Umbilical cord (tissue), 1 donor: ENCODE measurements at regions not wholly inside any gene's neighbourhood (a gene's known extent, or its start where the extent isn't known, plus 50 kb on each side); places are given as distances from the start of the nearest gene placed in this dataset.
"Not testable (repeated sequence)": the region's sequence is repeated elsewhere in the genome, so short reads cannot be mapped to it uniquely, and the experiment has no call there.

Experiments
- DNase-seq: peaks from one replicate; pipeline ENCODE4 v3.0.0-alpha.2; 2015; ENCODE audit warnings: low spot score

GRCh38 chr2:186992597-186992996 lies 143.6 kb upstream of the ZSWIM2 start:
- no peak for DNase-seq

DNA sequence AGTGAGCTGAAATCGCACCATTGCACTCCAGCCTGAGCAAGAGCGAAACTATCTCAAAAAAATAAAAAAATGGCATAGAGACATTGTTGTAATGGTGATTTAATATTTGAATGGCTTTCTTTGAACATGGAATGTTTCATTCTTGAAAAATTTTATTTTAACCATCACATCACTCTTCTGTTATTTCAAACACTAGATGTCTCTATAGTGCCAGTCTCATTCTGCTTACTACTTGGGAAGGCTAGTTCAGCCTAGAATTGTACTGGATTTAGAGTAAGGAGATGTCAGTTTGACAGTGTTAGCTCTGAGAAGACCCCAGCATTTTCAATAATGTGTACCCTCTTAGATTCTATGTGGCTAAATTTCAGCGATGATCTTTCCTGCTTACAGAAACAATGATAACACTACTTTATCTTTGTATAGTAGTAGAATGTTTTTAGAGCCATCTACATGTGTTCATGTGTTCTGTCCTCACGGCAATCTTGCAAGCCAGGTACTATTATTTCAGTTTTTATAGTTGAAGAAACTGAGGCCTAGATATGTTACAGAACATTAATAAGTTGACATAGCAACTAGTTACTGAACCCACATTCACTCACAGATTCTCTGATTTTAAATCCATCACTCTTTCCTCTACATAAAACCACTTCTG lies 142.9 kb upstream of the ZSWIM2 start:
- DNase-seq: peak; percentile 47

GRCh38 chr2:186984966-186985365 lies 136.0 kb upstream of the ZSWIM2 start:
- DNase-seq: no peak

- DNase-seq: no peak
Observed at GRCh38 chr2:186984481-186984880, 135.5 kb upstream of the ZSWIM2 start.

DNA sequence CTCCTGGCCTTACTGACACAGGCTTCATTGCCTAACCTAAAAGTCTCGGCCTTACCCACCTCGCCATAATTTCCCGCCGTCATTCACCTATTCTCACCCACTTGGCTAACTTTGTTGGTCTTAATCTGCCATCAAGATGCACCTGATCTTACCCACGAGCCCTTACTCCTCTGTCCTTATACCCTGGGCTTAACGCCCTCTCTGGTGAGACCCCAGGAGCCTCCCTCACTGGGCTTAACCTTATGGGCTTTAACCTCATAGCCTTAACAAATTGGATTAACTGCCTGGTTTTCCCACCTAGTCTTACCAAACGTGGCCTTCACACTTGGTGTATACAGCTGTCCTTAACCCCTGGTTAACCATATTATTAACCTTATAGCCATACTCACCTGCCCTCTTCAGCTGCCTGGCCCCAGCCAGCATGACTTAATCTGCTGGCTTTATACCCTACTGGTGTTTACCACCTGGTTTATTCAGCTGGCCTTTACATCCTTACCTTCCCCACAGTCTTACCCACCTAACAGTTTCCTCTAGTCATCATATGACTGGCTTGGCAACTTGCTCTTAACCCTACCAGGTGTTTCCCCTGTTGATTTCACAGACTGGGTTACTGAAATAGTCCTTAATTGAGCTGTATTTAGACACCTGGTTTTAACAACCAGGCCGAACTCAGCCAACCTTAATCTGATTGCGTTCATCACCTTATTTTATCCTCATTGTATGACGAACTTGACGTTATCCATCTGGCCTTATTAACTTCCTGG lies 132.0 kb upstream of the ZSWIM2 start:
- no peak for DNase-seq

GRCh38 chr2:186980117-186980442 lies 131.1 kb upstream of the ZSWIM2 start:
- DNase-seq: no peak

DNA sequence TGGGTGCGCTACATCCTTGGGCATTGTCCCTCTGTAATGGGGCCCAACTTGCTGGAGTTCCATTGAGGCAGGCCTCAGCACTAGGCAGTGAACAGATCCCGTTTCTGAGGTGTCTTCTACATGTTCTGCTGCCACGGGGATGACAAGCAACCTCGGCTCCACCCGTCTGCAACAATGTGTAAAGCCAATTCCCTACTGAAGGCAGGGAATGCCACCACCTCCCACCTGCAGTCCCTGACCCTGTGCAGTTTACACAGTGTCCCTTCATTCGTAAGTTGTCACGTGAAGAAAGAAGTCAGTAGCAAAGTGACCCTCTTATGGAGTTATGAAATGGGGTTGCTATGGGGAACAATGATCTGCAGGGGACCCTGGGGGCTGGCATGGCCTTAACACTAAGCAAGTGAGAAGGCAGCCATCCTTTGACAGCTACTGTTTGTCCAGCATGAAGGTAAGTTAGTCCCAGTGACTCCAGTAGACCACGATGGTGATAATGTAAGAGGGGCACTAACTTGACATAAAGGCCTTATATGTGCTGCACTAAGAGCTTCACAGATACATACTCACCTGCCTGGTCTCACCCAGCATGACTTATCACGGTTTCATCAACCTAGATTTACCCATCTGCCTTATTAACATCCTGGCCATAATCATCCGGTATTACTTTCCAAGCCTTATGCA lies 130.6 kb upstream of the ZSWIM2 start:
- DNase-seq: no peak

GRCh38 chr2:186977433-186978045 lies 128.6 kb upstream of the ZSWIM2 start:
- DNase-seq: no peak

DNA sequence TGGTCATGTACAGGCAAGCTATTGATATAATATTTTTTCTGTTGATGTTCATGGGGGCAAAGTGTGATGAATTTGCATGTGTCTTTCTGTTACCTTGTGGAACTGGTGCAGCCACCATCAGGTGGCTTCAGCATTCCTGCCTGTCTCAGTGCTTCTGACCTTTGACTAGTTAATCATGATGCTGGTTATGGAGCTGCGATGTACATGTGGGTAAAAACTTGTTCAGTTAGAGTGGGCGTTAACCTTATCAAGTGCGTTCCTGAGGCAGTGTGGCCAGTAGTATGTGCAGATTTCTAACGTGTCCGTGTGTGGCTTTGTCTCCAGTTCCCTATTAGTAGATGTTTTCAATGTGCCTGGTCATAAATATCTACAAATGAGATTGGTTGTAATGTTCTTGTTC lies 127.4 kb upstream of the ZSWIM2 start:
- DNase-seq: no peak

GRCh38 chr2:186972281-186972970 lies 123.5 kb upstream of the ZSWIM2 start:
- no peak for DNase-seq

GRCh38 chr2:186968277-186968676 lies 119.3 kb upstream of the ZSWIM2 start:
- DNase-seq: no peak

DNA sequence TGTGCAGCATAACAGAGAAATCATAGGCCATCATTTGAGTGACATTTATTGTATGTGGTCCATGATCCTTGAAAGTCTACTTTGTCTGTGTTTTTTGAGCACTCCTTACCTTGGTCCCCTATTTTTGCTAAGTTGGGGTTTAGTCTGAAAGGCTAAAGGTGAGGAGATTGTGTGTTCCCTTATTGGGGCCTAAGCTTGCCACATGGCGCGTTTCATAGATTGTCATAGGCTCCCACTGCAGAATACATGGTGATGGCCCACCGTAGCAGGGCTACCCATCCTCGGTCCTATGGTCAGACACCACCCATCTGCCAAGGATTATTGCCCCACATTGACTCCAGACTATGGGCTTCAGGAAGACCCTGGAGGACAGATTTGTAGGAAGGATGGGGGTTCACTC lies 117.0 kb upstream of the ZSWIM2 start:
- DNase-seq: no peak

DNA sequence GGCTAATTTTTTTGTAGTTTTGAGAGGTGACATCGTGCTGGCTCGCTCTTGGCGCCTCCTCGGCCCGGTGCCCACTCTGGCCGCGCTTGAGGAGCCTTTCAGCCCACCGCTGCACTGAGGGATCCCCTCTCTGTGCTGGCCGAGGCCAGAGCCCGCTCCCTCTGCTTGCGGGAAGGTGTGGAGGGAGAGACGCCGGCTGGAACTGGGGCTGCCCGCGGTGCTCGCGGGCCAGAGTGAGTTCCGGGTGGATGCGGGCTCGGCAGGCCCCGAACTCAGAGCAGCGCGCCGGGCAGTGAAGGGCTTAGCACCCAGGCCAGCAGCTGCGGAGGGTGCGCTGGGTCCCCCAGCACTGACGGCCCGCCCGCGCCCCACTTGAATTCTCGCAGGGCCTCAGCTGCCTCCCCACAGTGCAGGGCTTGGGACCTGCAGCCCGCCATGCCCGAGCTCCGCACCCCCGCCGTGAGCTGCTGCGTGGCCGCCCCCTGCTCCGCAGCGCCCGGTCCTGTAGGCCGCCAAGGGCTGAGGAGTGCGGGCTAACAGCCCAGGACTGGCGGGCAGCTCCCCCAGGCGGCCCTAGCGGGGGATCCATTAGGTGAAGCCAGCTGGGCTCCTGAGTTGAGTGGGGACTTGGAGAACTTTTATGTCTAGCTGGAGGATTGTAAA lies 113.2 kb upstream of the ZSWIM2 start:
- no peak for DNase-seq

GRCh38 chr2:186960241-186960640 lies 111.3 kb upstream of the ZSWIM2 start:
- DNase-seq: not testable (repeated sequence)

DNA sequence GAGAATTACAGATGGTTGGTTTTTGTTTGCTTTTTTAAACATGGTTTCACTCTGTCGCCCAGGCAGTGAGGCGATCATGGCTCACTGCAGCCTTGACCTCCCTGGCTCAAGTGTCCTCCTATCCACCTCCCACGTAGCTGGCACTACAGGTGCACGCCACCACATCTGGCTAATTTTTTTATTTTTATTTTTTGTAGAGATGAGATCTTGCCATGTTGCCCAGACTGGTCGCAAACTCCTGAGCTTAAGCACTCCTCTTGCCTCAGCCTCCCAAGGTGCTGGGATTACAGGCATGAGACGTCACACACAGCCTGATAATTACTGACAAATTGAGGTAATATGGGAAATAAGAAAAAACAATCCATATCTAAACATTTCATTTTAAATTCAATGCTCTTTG lies 110.5 kb upstream of the ZSWIM2 start:
- DNase-seq: no peak

DNA sequence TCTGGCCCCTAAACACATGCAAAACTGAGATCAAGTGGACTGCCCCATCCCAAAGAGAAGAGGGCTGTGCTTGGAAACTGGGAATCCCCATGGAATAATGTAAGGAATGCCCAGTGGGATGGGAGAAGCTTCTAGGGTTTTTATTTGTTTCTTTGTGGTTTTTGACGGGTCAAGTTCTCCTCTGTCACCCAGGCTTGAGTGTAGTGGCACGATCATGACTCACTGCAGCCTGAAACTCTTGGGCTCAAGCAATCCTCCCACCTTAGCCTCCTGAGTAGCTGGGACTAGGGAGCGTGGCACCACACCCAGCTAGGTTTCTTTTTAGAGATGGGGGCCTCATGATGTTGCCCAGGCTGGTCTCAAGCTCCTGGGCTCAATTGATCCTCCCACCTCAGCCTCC lies 101.7 kb upstream of the ZSWIM2 start:
- no peak for DNase-seq

DNA sequence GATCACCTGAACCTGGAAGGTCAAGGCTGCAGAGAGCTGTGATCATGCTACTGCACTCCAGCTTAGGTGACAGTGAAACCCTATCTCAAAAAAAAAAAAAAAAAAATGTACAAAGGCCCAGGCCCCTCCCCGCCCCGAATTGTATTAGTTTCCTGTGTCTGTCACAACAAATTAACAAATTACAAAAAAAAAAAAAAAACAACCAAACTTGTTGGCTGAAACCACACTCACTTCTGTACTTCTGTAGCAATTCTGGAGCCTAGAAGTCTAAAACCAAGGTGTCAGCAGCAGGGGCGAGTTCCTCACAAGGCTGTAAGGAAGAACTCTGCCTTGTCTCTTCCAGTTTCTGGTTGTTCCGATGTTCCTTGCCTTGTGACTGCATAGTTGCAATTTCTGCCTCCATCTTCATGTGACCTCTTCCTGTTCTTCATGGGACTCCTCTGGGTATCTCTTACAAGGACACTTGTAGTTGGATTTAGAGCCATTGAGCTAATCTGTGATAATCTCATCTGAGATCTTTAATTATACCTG lies 100.8 kb upstream of the ZSWIM2 start:
- DNase-seq: peak; percentile 14

DNA sequence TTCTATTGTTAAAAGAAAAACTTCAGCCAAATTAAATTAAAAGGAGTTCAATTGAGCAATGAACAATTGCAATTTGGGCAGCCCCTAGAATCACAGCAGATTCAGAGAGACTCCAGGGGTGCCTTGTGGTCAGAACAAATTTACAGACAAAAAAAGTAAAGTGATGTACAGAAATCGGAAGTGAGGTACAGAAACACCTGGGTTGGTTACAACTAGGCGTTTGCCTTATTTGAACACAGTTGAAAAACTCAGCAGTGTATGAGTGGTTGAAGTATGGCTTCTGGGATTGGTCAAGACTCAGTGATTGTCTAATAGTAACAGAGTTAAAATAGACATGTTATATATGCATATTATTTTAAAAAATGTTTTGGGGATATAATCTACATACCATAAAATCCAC lies 98.5 kb upstream of the ZSWIM2 start:
- DNase-seq: no peak

DNA sequence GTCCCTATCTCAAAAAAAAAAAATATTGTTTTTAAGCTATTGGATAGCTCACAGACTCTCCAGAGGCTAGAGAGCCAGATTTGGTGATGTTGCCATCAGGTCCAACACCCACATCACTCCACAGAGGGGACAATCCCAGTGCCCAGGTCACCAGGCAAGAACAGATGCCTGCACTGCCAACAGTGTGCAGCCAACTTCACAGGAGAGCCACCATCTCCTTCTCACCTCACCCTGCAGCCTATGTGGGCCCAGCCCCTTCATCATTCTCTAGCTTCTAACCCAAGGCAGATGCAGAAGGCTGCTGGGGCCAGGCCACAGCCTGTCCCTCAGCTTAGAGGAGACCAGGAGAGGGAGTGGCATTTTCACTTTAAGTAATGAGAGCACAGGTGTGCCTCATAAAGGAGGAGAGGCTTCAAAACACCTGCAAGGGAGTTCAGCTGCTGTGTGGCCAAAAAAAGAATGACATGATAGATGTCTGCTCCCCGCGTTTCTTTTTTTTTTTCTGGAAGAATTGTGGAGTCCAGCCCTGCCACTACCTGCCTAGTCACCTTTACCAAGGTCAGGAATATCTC lies 98.0 kb upstream of the ZSWIM2 start:
- no peak for DNase-seq

- no peak for DNase-seq
Observed at GRCh38 chr2:186941853-186942252, 92.9 kb upstream of the ZSWIM2 start.

- DNase-seq: no peak
Observed at GRCh38 chr2:186940463-186940862, 91.5 kb upstream of the ZSWIM2 start.
